ENCODE measurements at regions not wholly inside any gene's neighbourhood (a gene's known extent, or its start where the extent isn't known, plus 50 kb on each side); places are given as distances from the start of the nearest gene placed in this dataset.

GRCh38 chr2:128973566-128973965 lies 654.9 kb upstream of the HS6ST1 start:
- TF ChIP-seq ARHGAP35 (IDR thresholded peaks at IDR 0.05; ENCODE audit: partially characterized antibody) (no peak), ATF3 (IDR thresholded peaks at IDR 0.05) (no peak), ATF3 (CRISPR knock-in tag; conservative IDR thresholded peaks at IDR 0.05) (no peak), CLOCK (CRISPR knock-in tag; IDR thresholded peaks at IDR 0.05; ENCODE audit: borderline replicate concordance) (no peak), TAF9B (IDR thresholded peaks at IDR 0.05; ENCODE audit: partially characterized antibody) (no peak), MITF (IDR thresholded peaks at IDR 0.05) (no peak), ELF2 (CRISPR knock-in tag; IDR thresholded peaks at IDR 0.05) (no peak), PTTG1 (tag; IDR thresholded peaks at IDR 0.05; ENCODE audit: low read depth) (no peak), HCFC1 (IDR thresholded peaks at IDR 0.05; ENCODE audit: low read depth, low read length) (no peak), ARID1B (IDR thresholded peaks at IDR 0.05) (no peak), ZNF23 (CRISPR knock-in tag; IDR thresholded peaks at IDR 0.05) (no peak), RAD21 (CRISPR knock-in tag; conservative IDR thresholded peaks at IDR 0.05 in 1 of 2, IDR thresholded peaks at IDR 0.05 in 1 of 2) (no peak), FOXP1 (CRISPR knock-in tag; IDR thresholded peaks at IDR 0.05) (no peak), SRSF9 (IDR thresholded peaks at IDR 0.05; ENCODE audit: borderline replicate concordance, low read depth, low read length) (no peak)
- Histone ChIP-seq H3K27me3 (ENCODE audit: control insufficient read depth in 2 of 2, insufficient read depth in 2 of 2, low read length in 2 of 2) (peaks cover 5 to 7% of the 10 kb centered on the region in 2 experiments), H3K27ac (ENCODE audit: extremely low read depth, low read depth, low read length) (no peak overlapping the region), H3K4me2 (ENCODE audit: insufficient read depth, low read length) (no peak overlapping the region), H2AFZ (ENCODE audit: low read depth, low read length) (no peak overlapping the region), H4K20me1 (replicated peaks; ENCODE audit: control insufficient read depth, insufficient read depth, low read length) (no peaks in the 10 kb centered on the region), H3K9me3 (replicated peaks; ENCODE audit: control insufficient read depth, insufficient read depth, low read depth, low read length) (no peaks in the 10 kb centered on the region), H3K4me1 (replicated peaks in 1 of 2; ENCODE audit: control insufficient read depth in 2 of 2, insufficient read depth in 2 of 2, low read length in 2 of 2) (no peaks in the 10 kb centered on the region; a peak in 1 of 5 replicates), H3K9me1 (ENCODE audit: control insufficient read depth, insufficient read depth, low read length) (no peaks in the 10 kb centered on the region), H3K9ac (ENCODE audit: insufficient read depth in 1 of 2, low read depth in 2 of 2, low read length in 2 of 2) (no peak overlapping the region), H3K4me3 (no peak overlapping the region), H3K36me3 (ENCODE audit: control insufficient read depth, insufficient read depth, low read length) (no peaks in the 10 kb centered on the region), H3K79me2 (ENCODE audit: control insufficient read depth, insufficient read depth, low read length) (no peaks in the 10 kb centered on the region)
- no peak for FAIRE-seq
- in situ Hi-C loops (cut with MboI) (no loop called here), intact Hi-C loops (cut with micrococcal nuclease) (no loop called here)
- no peak for ATAC-seq
- no TSS peak for BruUV-seq (replicated peaks)
- DNase-seq (ENCODE audit: extremely low read depth in 1 of 4, low spot score in 3 of 4), result no peak
- CTCF ChIA-PET (ENCODE audit: low intra/inter-chr PET ratio), result no interaction called here
- 2% methylated on average over 4 of the region's 4 CpGs for WGBS (ENCODE audit: insufficient coverage, low coverage, missing lambda C conversion rate)
- POLR2A ChIA-PET, result interaction anchor here (1.8 kb wide), 1 partner anchor 14 kb away, joined by 4 read pairs; no protein-coding TSS in a partner anchor
